Activated naive CD8-positive, alpha-beta T cell treated with anti-CD3 and anti-CD28 coated beads for 36 hours (primary cell): ENCODE measurements at regions not wholly inside any gene's neighbourhood (a gene's known extent, or its start where the extent isn't known, plus 50 kb on each side); places are given as distances from the start of the nearest gene placed in this dataset.

Experiments used
- DNase-seq: peaks from one replicate; pipeline ENCODE4 v3.0.0; 2021
- H3K27ac Mint-ChIP-seq: one replicate; pipeline ENCODE4 v1.8.0; 2022; ENCODE audit warnings: mild to moderate bottlenecking, moderate library complexity, mixed read lengths
- H3K27me3 Mint-ChIP-seq: one replicate; pipeline ENCODE4 v1.8.0; 2022; ENCODE audit warnings: mild to moderate bottlenecking, mixed read lengths
- H3K36me3 Mint-ChIP-seq: one replicate; pipeline ENCODE4 v1.8.0; 2021; ENCODE audit warnings: mild to moderate bottlenecking, mixed read lengths
- H3K4me1 Mint-ChIP-seq: one replicate; pipeline ENCODE4 v1.8.0; 2021; ENCODE audit warnings: mixed read lengths
- H3K4me3 Mint-ChIP-seq: one replicate; pipeline ENCODE4 v1.8.0; 2022; ENCODE audit warnings: mild to moderate bottlenecking, moderate library complexity, mixed read lengths
- H3K9me3 Mint-ChIP-seq: one replicate; pipeline ENCODE4 v1.8.0; 2022; ENCODE audit warnings: mixed read lengths

DNA sequence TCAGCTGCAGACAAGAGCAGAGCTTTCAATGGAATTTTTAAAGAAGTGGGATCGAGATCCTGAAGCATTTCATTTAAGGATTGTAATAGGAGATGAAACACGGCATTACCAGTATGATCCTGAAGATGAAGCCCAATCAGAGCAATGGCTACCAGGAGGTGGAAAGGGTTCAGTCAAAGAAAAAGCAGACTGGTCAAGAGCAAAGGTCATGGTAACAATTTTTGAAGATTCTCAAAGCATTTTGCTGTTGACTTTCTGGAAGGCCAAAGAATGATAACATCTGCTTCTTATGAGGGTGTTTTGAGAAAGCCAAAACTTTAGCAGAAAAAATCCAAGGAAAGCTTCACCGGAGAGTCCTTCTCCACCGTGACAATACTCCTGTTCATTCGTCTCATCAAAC lies 204.3 kb upstream of the EEA1 start:
- no peaks in the 10 kb centered on the region for H3K27me3 Mint-ChIP-seq

GRCh38 chr12:93134175-93134890 lies 205.2 kb upstream of the EEA1 start:
- H3K27me3 Mint-ChIP-seq: no peaks in the 10 kb centered on the region
- H3K4me1 Mint-ChIP-seq: peaks cover 15% of the 10 kb centered on the region
- H3K36me3 Mint-ChIP-seq: no peaks in the 10 kb centered on the region
- H3K9me3 Mint-ChIP-seq: no peaks in the 10 kb centered on the region
- no peak overlapping the region for H3K27ac Mint-ChIP-seq
- no peak for DNase-seq
- H3K4me3 Mint-ChIP-seq: no peak overlapping the region

More for the DNA sequence above, 204.3 kb upstream of the EEA1 start:
- no peaks in the 10 kb centered on the region for H3K9me3 Mint-ChIP-seq
- H3K4me3 Mint-ChIP-seq: no peak overlapping the region
- H3K27ac Mint-ChIP-seq: no peak overlapping the region
- no peak for DNase-seq
- H3K36me3 Mint-ChIP-seq: no peaks in the 10 kb centered on the region
- peaks cover 12% of the 10 kb centered on the region for H3K4me1 Mint-ChIP-seq

DNA sequence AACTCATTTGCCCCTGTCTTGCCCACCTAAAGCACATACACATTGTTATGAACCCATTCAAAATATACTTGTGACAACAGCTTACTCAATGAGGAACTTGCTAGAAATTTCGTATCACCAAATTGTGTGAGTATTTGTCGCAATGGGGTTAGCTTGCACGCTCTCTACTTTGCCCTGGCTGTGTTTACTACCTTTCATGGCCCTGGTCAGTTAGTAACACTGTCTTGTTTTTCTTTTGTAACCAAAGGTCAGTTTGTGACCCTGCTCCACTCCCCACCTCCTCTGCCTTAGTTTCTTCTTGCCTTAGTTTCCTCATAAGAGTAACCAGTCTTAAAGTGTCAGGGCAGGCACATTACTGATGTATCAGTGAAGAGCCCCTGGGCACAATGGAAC lies 205.8 kb upstream of the EEA1 start:
- Mint-ChIP-seq H3K9me3 (no peaks in the 10 kb centered on the region), H3K27me3 (no peaks in the 10 kb centered on the region), H3K4me3 (no peak overlapping the region), H3K27ac (no peak overlapping the region), H3K4me1 (peaks cover 15% of the 10 kb centered on the region), H3K36me3 (no peaks in the 10 kb centered on the region)
- no peak for DNase-seq

- H3K36me3 Mint-ChIP-seq: no peaks in the 10 kb centered on the region
- peak overlapping the region; percentile 61 for H3K27ac Mint-ChIP-seq
- H3K4me1 Mint-ChIP-seq: peaks cover 15% of the 10 kb centered on the region
- no peak for DNase-seq
- H3K27me3 Mint-ChIP-seq: no peaks in the 10 kb centered on the region
- H3K4me3 Mint-ChIP-seq: no peak overlapping the region
- H3K9me3 Mint-ChIP-seq: no peaks in the 10 kb centered on the region
Observed at GRCh38 chr12:93135286-93136239, 206.5 kb upstream of the EEA1 start.

- H3K4me1 Mint-ChIP-seq: peaks cover 15% of the 10 kb centered on the region
- no peaks in the 10 kb centered on the region for H3K27me3 Mint-ChIP-seq
- no peak for DNase-seq
- H3K27ac Mint-ChIP-seq: no peak overlapping the region
- H3K36me3 Mint-ChIP-seq: no peaks in the 10 kb centered on the region
- no peak overlapping the region for H3K4me3 Mint-ChIP-seq
- no peaks in the 10 kb centered on the region for H3K9me3 Mint-ChIP-seq
Observed at GRCh38 chr12:93136253-93137055, 207.4 kb upstream of the EEA1 start.

- Mint-ChIP-seq H3K9me3 (no peaks in the 10 kb centered on the region), H3K4me3 (no peak overlapping the region), H3K27me3 (no peaks in the 10 kb centered on the region), H3K4me1 (peaks cover 15% of the 10 kb centered on the region), H3K27ac (no peak overlapping the region), H3K36me3 (no peaks in the 10 kb centered on the region)
- DNase-seq: no peak
Observed at GRCh38 chr12:93137656-93138612, 208.8 kb upstream of the EEA1 start.

- Mint-ChIP-seq H3K9me3 (no peaks in the 10 kb centered on the region), H3K27ac (peak overlapping the region; percentile 17), H3K4me1 (peaks cover 15% of the 10 kb centered on the region), H3K27me3 (no peaks in the 10 kb centered on the region), H3K36me3 (no peaks in the 10 kb centered on the region), H3K4me3 (no peak overlapping the region)
- no peak for DNase-seq
Observed at GRCh38 chr12:93139028-93139665, 210.1 kb upstream of the EEA1 start.

- no peaks in the 10 kb centered on the region for H3K9me3 Mint-ChIP-seq
- H3K4me1 Mint-ChIP-seq: peaks cover 10% of the 10 kb centered on the region
- no peak overlapping the region for H3K4me3 Mint-ChIP-seq
- H3K27me3 Mint-ChIP-seq: no peaks in the 10 kb centered on the region
- H3K36me3 Mint-ChIP-seq: no peaks in the 10 kb centered on the region
- no peak for DNase-seq
- H3K27ac Mint-ChIP-seq: no peak overlapping the region
Observed at GRCh38 chr12:93140325-93140724, 211.2 kb upstream of the EEA1 start.

DNA sequence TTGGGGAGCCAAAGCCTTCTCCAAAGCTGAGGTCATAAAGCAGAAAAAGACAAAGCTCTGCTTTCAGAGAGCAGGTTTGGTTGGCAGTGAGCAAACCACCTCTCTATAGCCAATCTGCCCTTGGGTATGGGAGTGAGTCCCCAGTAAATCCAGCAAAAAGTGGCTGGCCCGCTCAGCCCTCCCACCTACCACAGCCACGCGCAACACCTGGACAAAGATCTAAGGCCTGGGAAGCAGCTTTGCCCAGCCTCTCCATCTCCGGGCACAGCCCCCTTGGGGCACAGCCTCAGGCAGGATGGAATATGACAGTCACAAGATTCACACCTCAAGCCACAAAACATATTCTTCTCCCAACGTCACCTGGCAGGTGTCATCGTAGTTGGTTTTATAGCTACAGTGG lies 211.7 kb upstream of the EEA1 start:
- Mint-ChIP-seq H3K9me3 (no peaks in the 10 kb centered on the region), H3K27ac (no peak overlapping the region), H3K36me3 (no peaks in the 10 kb centered on the region), H3K4me1 (peaks cover 6% of the 10 kb centered on the region), H3K27me3 (no peaks in the 10 kb centered on the region), H3K4me3 (no peak overlapping the region)
- no peak for DNase-seq

DNA sequence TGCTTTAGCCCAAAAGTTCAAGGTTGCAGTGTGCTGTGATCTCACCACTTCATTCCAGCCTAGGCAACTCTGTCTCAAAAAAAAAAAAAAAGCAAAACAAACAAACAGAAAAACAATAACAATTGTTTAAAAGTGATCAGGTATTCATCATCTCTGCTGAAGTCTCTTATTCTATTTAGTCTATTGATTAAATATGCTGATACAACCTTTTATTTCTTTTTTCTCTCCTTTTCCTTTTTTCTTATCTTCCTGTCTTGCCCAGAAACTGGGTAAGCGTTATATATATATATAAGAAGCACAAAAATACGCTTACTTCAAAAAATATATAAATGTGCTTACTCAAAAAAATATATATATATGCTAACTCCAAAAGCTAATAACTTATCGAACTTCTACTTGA lies 213.8 kb upstream of the EEA1 start:
- Mint-ChIP-seq H3K4me3 (no peak overlapping the region), H3K27me3 (no peaks in the 10 kb centered on the region), H3K36me3 (no peaks in the 10 kb centered on the region), H3K9me3 (no peaks in the 10 kb centered on the region), H3K27ac (no peak overlapping the region), H3K4me1 (peaks cover 3% of the 10 kb centered on the region)
- DNase-seq: no peak

DNA sequence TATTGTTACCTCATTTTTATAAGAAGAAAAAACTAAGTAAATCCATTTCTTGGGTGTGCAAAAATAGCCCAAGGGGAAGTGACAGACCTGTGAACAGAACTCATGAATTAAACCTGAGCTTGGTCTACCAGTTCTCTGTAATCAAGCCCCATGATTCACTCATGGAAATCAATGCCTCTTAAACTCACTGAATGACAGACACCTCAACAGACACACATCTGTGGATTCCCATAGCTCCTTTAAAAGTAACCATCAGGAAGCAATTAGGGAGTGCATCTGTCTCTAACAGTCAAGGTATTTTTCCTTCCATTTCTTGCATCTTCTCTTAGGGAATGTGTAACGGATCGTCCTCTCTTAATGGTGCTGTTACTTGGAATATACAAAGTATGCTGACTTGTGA lies 215.0 kb upstream of the EEA1 start:
- DNase-seq: no peak
- H3K36me3 Mint-ChIP-seq: no peaks in the 10 kb centered on the region
- no peak overlapping the region for H3K4me3 Mint-ChIP-seq
- H3K9me3 Mint-ChIP-seq: no peaks in the 10 kb centered on the region
- H3K4me1 Mint-ChIP-seq: no peaks in the 10 kb centered on the region
- no peaks in the 10 kb centered on the region for H3K27me3 Mint-ChIP-seq
- no peak overlapping the region for H3K27ac Mint-ChIP-seq

- Mint-ChIP-seq H3K4me3 (no peak overlapping the region), H3K9me3 (no peaks in the 10 kb centered on the region), H3K27ac (no peak overlapping the region), H3K36me3 (no peaks in the 10 kb centered on the region), H3K4me1 (no peaks in the 10 kb centered on the region), H3K27me3 (no peaks in the 10 kb centered on the region)
- no peak for DNase-seq
Observed at GRCh38 chr12:93145086-93145485, 216.0 kb upstream of the EEA1 start.

- Mint-ChIP-seq H3K4me1 (no peaks in the 10 kb centered on the region), H3K9me3 (no peaks in the 10 kb centered on the region), H3K27me3 (no peaks in the 10 kb centered on the region), H3K36me3 (no peaks in the 10 kb centered on the region), H3K27ac (no peak overlapping the region), H3K4me3 (no peak overlapping the region)
- no peak for DNase-seq
Observed at GRCh38 chr12:93146263-93146939, 217.3 kb upstream of the EEA1 start.
